Peyer's patch (tissue), 4 donors: ENCODE measurements at regions not wholly inside any gene's neighbourhood (a gene's known extent, or its start where the extent isn't known, plus 50 kb on each side); places are given as distances from the start of the nearest gene placed in this dataset.

Experiments used
- DNase-seq, 3 donors: peaks; one replicate each; pipeline ENCODE4 v3.0.0-alpha.2; 2017 to 2019
- H3K27ac ChIP-seq, 4 donors: fragments of 200-600 bp; sonication (generic); one replicate each; pipeline ENCODE4 v1.5.1; 2016 to 2019
- H3K27me3 ChIP-seq, 2 donors: fragments of 200-600 bp; sonication (generic); one replicate each; pipeline ENCODE4 v1.5.1; 2019
- H3K36me3 ChIP-seq, 3 donors: fragments of 200-600 bp; sonication (generic); one replicate each; pipeline ENCODE4 v1.5.1; 2016 to 2019
- H3K4me1 ChIP-seq, 4 donors: fragments of 200-600 bp; sonication (generic); one replicate each; pipeline ENCODE4 v1.5.1; 2016 to 2019
- H3K4me3 ChIP-seq, 4 donors: fragments of 200-600 bp; sonication (generic); 1 replicate in 3 of 4; 2 replicates in 1 of 4; pipeline ENCODE4 v1.5.1; 2016 to 2019; ENCODE audit warnings: mild to moderate bottlenecking in 1 of 4
- H3K9me3 ChIP-seq, 4 donors: fragments of 200-600 bp; sonication (generic); one replicate each; pipeline ENCODE4 v1.5.1; 2016 to 2019; ENCODE audit warnings: mild to moderate bottlenecking in 1 of 4
- POLR2A ChIP-seq, 2 donors: fragments of 450-650 bp; IDR thresholded peaks; one replicate each; pipeline ENCODE4 v1.5.1; 2017; ENCODE audit warnings: antibody characterized with exemption in 2 of 2, mild to moderate bottlenecking in 2 of 2, moderate library complexity in 2 of 2
- small RNA-seq, 2 donors: library from RNA; depleted of rRNA; stranded (forward); fragments of <200 nt; gene quantifications; one replicate each; pipeline ENCODE3, GENCODE V24; 2016
- TF ChIP-seq, protein P1 (sequence below), 6 experiments: fragments of 450-650 bp in 4 of 6; fragments of 200-600 bp in 2 of 6; sonication (generic) in 1 of 6; IDR thresholded peaks; one replicate each; pipeline ENCODE4 v1.5.1; 2017 to 2019; ENCODE audit warnings: antibody characterized with exemption in 6 of 6, mild to moderate bottlenecking in 3 of 6, moderate library complexity in 1 of 6

DNA sequence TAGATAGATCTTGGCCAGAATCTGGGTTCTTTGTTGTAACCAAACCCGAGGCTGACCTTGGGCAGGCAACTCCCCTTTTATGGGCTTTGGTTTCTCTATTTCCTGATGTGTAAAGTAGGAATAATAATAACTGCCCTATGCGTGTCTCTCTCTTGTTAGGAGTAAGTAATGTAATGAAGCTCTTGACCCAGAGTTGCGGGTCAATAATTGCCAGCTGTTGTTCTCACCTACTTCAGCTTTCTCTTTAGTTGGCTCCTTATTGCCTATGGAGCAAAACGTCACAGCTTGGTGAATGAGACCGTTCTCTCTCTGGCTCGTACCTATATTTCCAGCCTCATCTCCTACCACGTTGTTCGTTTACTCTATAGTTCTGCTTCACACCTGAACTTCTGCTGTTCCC lies 56.6 kb upstream of the KIRREL3 start:
- Histone ChIP-seq H3K4me1 (no peaks in the 10 kb centered on the region), H3K27ac (no peak overlapping the region), H3K4me3 (no peak overlapping the region), H3K9me3 (no peaks in the 10 kb centered on the region), H3K27me3 (no peaks in the 10 kb centered on the region), H3K36me3 (no peaks in the 10 kb centered on the region)
- TF ChIP-seq, protein P1, sequence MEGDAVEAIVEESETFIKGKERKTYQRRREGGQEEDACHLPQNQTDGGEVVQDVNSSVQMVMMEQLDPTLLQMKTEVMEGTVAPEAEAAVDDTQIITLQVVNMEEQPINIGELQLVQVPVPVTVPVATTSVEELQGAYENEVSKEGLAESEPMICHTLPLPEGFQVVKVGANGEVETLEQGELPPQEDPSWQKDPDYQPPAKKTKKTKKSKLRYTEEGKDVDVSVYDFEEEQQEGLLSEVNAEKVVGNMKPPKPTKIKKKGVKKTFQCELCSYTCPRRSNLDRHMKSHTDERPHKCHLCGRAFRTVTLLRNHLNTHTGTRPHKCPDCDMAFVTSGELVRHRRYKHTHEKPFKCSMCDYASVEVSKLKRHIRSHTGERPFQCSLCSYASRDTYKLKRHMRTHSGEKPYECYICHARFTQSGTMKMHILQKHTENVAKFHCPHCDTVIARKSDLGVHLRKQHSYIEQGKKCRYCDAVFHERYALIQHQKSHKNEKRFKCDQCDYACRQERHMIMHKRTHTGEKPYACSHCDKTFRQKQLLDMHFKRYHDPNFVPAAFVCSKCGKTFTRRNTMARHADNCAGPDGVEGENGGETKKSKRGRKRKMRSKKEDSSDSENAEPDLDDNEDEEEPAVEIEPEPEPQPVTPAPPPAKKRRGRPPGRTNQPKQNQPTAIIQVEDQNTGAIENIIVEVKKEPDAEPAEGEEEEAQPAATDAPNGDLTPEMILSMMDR (IDR thresholded peaks at IDR 0.05): no peak
- no peak for TF ChIP-seq POLR2A (IDR thresholded peaks at IDR 0.05)
- no peak for DNase-seq

DNA sequence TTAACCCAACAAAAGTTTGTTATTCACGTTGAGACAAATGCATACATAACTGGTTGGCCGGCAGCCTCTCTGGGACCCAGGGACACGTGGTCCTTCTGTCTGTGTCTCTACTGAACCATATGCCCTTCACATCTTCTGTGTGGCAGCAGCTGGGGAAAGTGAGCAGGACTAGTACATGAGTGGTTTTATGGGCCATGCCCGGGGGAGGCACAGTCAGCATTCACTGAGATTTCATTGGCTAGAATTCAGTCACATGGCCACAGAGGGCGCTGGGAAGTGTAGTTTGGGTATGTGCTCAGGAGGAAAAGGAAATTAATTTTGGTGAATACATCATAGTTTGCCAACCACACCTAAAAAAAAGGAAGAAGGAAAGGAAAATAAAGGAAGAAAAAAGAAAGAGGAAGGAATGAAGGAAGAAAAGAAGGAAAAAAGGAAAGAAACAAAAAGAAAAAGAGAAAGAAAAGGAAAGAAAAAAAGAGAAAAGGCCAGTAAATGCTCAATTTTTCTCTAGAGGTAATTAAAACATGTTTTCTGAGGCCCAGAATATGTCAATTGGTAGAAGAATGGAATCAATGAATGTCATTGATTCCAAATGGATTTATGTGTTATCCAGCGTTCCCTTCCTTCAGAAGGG lies 55.9 kb upstream of the KIRREL3 start:
- H3K27me3 ChIP-seq: no peaks in the 10 kb centered on the region
- H3K4me1 ChIP-seq: no peaks in the 10 kb centered on the region
- no peaks in the 10 kb centered on the region for H3K36me3 ChIP-seq
- H3K4me3 ChIP-seq: no peak overlapping the region
- H3K27ac ChIP-seq: no peak overlapping the region
- TF ChIP-seq, protein P1 (IDR thresholded peaks at IDR 0.05): no peak
- no peak for TF ChIP-seq POLR2A (IDR thresholded peaks at IDR 0.05)
- H3K9me3 ChIP-seq: no peaks in the 10 kb centered on the region
- no peak for DNase-seq

DNA sequence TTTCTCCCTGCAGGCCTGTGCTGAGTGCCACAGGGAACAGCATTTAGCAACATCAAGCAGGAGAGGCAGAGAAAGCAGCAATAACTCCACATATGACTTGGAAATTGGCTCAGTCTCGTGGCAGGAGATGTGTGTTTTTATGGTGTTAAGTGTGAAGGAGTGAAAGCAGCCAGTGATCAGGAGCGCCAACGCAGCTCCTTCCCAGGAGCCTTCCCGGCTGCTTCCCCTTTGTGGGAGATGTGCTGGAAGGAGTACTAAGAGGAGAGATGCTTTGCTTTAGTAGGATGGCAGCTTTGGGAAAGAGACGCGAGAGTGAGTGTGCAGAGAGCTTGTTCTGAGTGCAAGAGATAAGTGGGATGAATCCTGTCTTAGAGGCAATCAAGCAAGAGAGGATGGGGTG lies 54.7 kb upstream of the KIRREL3 start:
- Histone ChIP-seq H3K4me3 (no peak overlapping the region), H3K36me3 (no peaks in the 10 kb centered on the region), H3K27me3 (no peaks in the 10 kb centered on the region), H3K4me1 (no peaks in the 10 kb centered on the region), H3K9me3 (no peaks in the 10 kb centered on the region), H3K27ac (no peak overlapping the region)
- no peak for DNase-seq
- no peak for TF ChIP-seq POLR2A (IDR thresholded peaks at IDR 0.05)
- TF ChIP-seq, protein P1 (IDR thresholded peaks at IDR 0.05): no peak

DNA sequence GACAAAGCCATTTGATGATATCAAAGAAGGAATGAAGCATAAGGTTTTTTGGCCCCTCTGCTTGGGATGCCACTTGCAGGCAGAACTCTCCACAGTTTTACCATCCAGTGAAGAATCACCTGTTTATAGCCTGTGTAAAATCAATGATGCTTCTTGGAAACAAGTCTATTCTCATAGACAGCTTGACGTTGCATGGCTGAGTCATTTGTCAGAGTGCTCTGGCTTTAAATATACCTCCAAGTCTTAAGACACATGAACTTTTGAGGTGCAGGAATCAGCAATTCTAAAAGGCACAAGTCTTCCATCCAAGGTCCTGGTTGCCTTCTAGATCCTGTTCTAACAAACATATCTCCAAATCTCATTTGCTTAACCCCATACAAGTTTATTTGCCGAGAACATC lies 53.6 kb upstream of the KIRREL3 start:
- DNase-seq: no peak

DNA sequence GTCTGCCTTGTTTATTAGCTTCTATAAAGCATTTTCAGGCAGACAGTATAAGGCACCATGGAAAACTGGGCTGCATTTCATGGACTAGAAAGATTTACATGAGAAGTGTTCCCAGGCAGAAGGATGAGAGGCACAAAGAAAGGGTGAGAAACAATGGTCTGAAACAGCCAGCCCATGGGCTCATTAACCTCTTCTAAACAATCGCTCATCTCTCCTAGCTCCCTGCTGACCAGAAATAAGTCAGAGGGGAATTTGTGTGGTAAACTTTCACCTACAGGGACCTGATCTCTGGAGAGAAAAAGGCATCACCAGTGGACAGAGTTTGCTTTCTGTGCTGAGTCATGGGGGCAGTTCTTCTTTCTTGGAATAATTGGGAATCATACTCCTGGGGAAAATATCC lies 51.8 kb upstream of the KIRREL3 start:
- Histone ChIP-seq H3K4me1 (peaks cover 0 to 6% (median 0%) of the 10 kb centered on the region in 4 donors), H3K4me3 (no peak overlapping the region), H3K27me3 (no peaks in the 10 kb centered on the region), H3K36me3 (no peaks in the 10 kb centered on the region), H3K27ac (no peak overlapping the region), H3K9me3 (no peaks in the 10 kb centered on the region)
- TF ChIP-seq POLR2A (IDR thresholded peaks at IDR 0.05): no peak
- TF ChIP-seq, protein P1 (IDR thresholded peaks at IDR 0.05): no peak
- DNase-seq: no peak

More for the DNA sequence above, 53.6 kb upstream of the KIRREL3 start:
- no peaks in the 10 kb centered on the region for H3K36me3 ChIP-seq
- no peaks in the 10 kb centered on the region for H3K9me3 ChIP-seq
- H3K4me3 ChIP-seq: no peak overlapping the region
- TF ChIP-seq, protein P1 (IDR thresholded peaks at IDR 0.05): no peak
- no peak for TF ChIP-seq POLR2A (IDR thresholded peaks at IDR 0.05)
- peaks cover 0 to 3% (median 0%) of the 10 kb centered on the region in 4 donors for H3K4me1 ChIP-seq
- H3K27me3 ChIP-seq: no peaks in the 10 kb centered on the region
- no peak overlapping the region for H3K27ac ChIP-seq

Small RNA genes in the stretch of these regions (small RNA-seq; reads per million reads assigned to genes)
- 0 reads per million in 2 donors for gene RN7SKP279
